ENCODE measurements at regions not wholly inside any gene's neighbourhood (a gene's known extent, or its start where the extent isn't known, plus 50 kb on each side); places are given as distances from the start of the nearest gene placed in this dataset.

DNA sequence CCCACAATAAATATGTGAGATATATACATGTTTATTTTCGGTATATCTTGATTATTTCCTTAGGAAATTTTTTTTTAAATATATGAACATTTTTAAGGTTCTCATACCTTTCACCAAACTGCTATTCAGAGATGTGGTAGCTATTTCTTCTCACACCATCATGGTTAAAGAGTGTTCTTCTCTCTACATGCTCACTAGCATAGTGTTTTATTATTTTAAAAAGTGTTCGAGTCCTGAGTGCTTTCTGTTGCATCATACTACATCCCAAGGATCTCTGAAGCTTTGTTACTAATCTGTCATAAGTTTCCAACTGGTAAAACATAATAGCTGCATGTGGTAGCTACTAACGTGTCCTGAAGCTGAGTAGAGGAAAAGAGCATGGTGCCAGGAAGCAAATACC, 177.4 kb upstream of the GLRA1 start:
- TF ChIP-seq TAF1 (IDR thresholded peaks at IDR 0.05; ENCODE audit: low read depth, low read length) (no peak), POLR2A (IDR thresholded peaks at IDR 0.05; ENCODE audit: low read depth, low read length) (no peak), POLR2AphosphoS5 (IDR thresholded peaks at IDR 0.05; ENCODE audit: low read depth, low read length) (no peak), SPI1 (IDR thresholded peaks at IDR 0.05; ENCODE audit: low read depth, low read length) (no peak), POU2F2 (IDR thresholded peaks at IDR 0.05; ENCODE audit: low read depth, low read length) (no peak)
